ENCODE measurements at regions not wholly inside any gene's neighbourhood (a gene's known extent, or its start where the extent isn't known, plus 50 kb on each side); places are given as distances from the start of the nearest gene placed in this dataset.
"Not testable (repeated sequence)": the region's sequence is repeated elsewhere in the genome, so short reads cannot be mapped to it uniquely, and the experiment has no call there.

GRCh38 chr6:134634966-134635365, 314.9 kb downstream of the ALDH8A1 start:
- H3K4me2 ChIP-seq: peak overlapping the region; percentile 1; the same call in 1 of the 2 replicates

GRCh38 chr6:134634466-134634865, 315.4 kb downstream of the ALDH8A1 start:
- TF ChIP-seq CTCF (conservative IDR thresholded peaks at IDR 0.05; ENCODE audit: low read depth, low read length): no peak
- no peak overlapping the region for H3K4me2 ChIP-seq
- no peak overlapping the region for H3K27ac ChIP-seq
- H3K4me3 ChIP-seq (IDR thresholded peaks at IDR 0.05; ENCODE audit: insufficient read depth, low read depth, low read length): no peak overlapping the region
- no peaks in the 10 kb centered on the region for H3K27me3 ChIP-seq (ENCODE audit: insufficient read depth, low read depth)
- H2AFZ ChIP-seq (ENCODE audit: low read depth): no peak overlapping the region
- H3K79me2 ChIP-seq (ENCODE audit: insufficient read depth, low read depth): no peaks in the 10 kb centered on the region
- no peaks in the 10 kb centered on the region for H3K36me3 ChIP-seq (ENCODE audit: insufficient read depth)
- H4K20me1 ChIP-seq (ENCODE audit: insufficient read depth): no peaks in the 10 kb centered on the region
- peaks cover 49% of the 10 kb centered on the region for H3K4me1 ChIP-seq (ENCODE audit: low read depth, poor library complexity, severe bottlenecking)
- H3K9ac ChIP-seq: no peak overlapping the region

More at GRCh38 chr6:134634966-134635365, 314.9 kb downstream of the ALDH8A1 start:
- Histone ChIP-seq H2AFZ (ENCODE audit: low read depth) (no peak overlapping the region), H3K27me3 (ENCODE audit: insufficient read depth, low read depth) (no peaks in the 10 kb centered on the region), H3K79me2 (ENCODE audit: insufficient read depth, low read depth) (no peaks in the 10 kb centered on the region), H4K20me1 (ENCODE audit: insufficient read depth) (no peaks in the 10 kb centered on the region), H3K4me3 (IDR thresholded peaks at IDR 0.05; ENCODE audit: insufficient read depth, low read depth, low read length) (no peak overlapping the region), H3K9ac (no peak overlapping the region), H3K36me3 (ENCODE audit: insufficient read depth) (no peaks in the 10 kb centered on the region), H3K4me1 (ENCODE audit: low read depth, poor library complexity, severe bottlenecking) (peaks cover 49% of the 10 kb centered on the region), H3K27ac (no peak overlapping the region)
- TF ChIP-seq CTCF (conservative IDR thresholded peaks at IDR 0.05; ENCODE audit: low read depth, low read length): no peak

DNA sequence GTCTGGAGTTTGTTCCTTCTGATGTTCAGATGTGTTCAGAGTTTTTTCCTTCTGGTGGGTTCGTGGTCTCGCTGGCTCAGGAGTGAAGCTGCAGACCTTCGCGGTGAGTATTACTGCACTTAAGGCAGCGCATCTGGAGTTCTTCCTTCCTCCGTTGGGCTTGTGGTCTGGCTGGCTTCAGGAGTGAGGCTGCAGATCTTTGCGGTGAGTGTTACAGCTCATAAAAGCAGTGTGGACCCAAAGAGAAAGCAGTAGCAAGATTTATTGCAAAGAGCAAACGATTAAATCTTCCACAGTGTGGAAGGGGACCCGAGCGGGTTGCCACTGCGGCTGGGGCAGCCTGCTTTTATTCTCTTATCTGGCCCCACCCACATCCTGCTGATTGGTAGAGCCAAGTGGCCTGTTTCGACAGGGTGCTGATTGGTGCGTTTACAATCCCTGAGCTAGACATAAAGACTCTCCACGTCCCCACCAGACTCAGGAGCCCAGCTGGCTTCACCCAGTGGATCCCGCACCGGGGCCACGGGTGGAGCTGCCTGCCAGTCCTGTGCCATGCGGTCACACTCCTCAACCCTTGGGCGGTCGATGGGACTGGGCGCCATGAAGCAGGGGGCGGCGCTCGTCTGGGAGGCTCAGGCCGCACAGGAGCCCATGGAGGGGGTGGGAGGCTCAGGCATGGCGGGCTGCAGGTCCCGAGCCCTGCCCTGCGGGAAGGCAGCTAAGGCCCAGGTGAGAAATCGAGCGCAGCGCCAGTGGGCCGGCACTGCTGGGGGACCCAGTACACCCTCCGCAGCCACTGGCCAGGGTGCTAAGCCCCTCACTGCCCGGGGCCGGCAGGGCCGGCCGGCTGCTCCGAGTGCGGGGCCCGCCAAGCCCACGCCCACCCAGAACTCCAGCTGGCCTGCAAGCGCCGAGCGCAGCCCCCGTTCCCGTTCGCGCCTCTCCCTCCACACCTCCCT, 315.3 kb upstream of the SGK1 start:
- not testable (repeated sequence) for H3K36me3 ChIP-seq (ENCODE audit: insufficient read depth); H2AFZ ChIP-seq (ENCODE audit: low read depth); H3K9ac ChIP-seq; H3K4me3 ChIP-seq (IDR thresholded peaks at IDR 0.05; ENCODE audit: insufficient read depth, low read depth, low read length); H3K27me3 ChIP-seq (ENCODE audit: insufficient read depth, low read depth); H3K79me2 ChIP-seq (ENCODE audit: insufficient read depth, low read depth); H4K20me1 ChIP-seq (ENCODE audit: insufficient read depth); H3K4me2 ChIP-seq; H3K27ac ChIP-seq
- peaks cover 37% of the 10 kb centered on the region for H3K4me1 ChIP-seq (ENCODE audit: low read depth, poor library complexity, severe bottlenecking)

DNA sequence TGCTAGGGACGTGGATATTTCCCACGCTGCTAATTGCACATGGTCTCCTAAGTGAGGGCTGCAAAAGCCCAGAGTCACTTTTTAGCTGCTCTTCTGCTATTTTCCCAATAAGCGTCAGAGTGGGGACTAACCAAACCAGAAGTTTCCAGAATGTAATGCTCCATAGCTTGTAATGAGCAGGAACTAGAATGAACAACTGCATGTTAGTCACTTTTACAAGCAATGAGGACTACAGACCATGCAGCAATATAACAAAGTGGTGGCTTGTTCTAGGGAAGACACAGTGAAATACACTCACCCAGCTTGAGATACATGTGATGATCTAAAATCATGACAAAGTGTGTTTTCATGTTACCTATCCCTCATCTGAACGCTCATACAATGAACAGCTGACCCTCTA, 314.1 kb upstream of the SGK1 start:
- H3K36me3 ChIP-seq (ENCODE audit: insufficient read depth): no peaks in the 10 kb centered on the region
- no peak overlapping the region for H3K27ac ChIP-seq
- H2AFZ ChIP-seq (ENCODE audit: low read depth): no peak overlapping the region
- TF ChIP-seq CTCF (conservative IDR thresholded peaks at IDR 0.05; ENCODE audit: low read depth, low read length): no peak
- H3K9ac ChIP-seq: no peak overlapping the region
- no peaks in the 10 kb centered on the region for H3K79me2 ChIP-seq (ENCODE audit: insufficient read depth, low read depth)
- no peaks in the 10 kb centered on the region for H3K27me3 ChIP-seq (ENCODE audit: insufficient read depth, low read depth)
- peaks cover 25% of the 10 kb centered on the region for H3K4me1 ChIP-seq (ENCODE audit: low read depth, poor library complexity, severe bottlenecking)
- H3K4me2 ChIP-seq: no peak overlapping the region
- H3K4me3 ChIP-seq (IDR thresholded peaks at IDR 0.05; ENCODE audit: insufficient read depth, low read depth, low read length): no peak overlapping the region
- H4K20me1 ChIP-seq (ENCODE audit: insufficient read depth): no peaks in the 10 kb centered on the region

DNA sequence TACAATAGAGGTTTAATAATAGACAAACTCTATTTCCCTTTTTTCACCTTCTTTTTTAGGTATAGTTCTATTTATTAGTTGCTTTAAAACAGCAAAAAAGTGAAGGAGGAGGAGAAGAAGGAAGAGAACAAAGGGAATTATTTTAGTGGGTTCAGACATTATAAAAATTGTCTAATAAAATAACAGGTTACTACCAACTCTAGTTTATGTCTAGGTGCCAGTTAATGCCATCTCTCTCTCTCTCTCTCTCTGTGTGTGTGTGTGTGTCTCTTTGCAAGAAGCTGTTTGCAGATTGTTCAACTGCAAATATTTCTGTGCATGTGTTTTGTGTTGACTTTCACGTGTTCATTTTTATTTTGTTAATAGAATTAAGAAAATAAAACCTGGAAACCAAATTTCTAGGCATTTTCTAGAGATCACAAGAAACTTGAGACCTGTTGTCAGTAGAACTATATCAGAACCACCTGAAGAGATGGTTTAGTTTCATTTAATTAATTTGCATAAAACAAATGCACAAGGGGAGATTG, 313.5 kb upstream of the SGK1 start:
- Histone ChIP-seq H3K4me1 (ENCODE audit: low read depth, poor library complexity, severe bottlenecking) (peaks cover 22% of the 10 kb centered on the region), H3K4me2 (no peak overlapping the region), H3K36me3 (ENCODE audit: insufficient read depth) (no peaks in the 10 kb centered on the region), H3K79me2 (ENCODE audit: insufficient read depth, low read depth) (no peaks in the 10 kb centered on the region), H3K27me3 (ENCODE audit: insufficient read depth, low read depth) (no peaks in the 10 kb centered on the region), H3K4me3 (IDR thresholded peaks at IDR 0.05; ENCODE audit: insufficient read depth, low read depth, low read length) (no peak overlapping the region), H2AFZ (ENCODE audit: low read depth) (no peak overlapping the region), H3K9ac (no peak overlapping the region), H3K27ac (no peak overlapping the region), H4K20me1 (ENCODE audit: insufficient read depth) (no peaks in the 10 kb centered on the region)
- no peak for TF ChIP-seq CTCF (conservative IDR thresholded peaks at IDR 0.05; ENCODE audit: low read depth, low read length)

Data from KMS-11 (cell line).